Endothelial cell of umbilical vein (primary cell): ENCODE measurements at regions not wholly inside any gene's neighbourhood (a gene's known extent, or its start where the extent isn't known, plus 50 kb on each side); places are given as distances from the start of the nearest gene placed in this dataset.

Experiments used
- BruUV-seq: library from RNA; stranded (reverse); fragments of 400-500 nt; replicated peaks from 2 replicates; lab custom pipeline; 2021; lab: Mats Ljungman, UMichigan
- CTCF ChIA-PET: fragments of 300-600, 350-600 bp; sonication (Branson Sonifier 250); formaldehyde crosslinking; loops from one replicate; lab custom pipeline; 2021; ENCODE audit warnings: antibody characterized with exemption, inconsistent platforms; lab: Charles Lee
- POLR2A ChIA-PET: fragments of 300-600, 350-600 bp; sonication (Branson Sonifier 250); formaldehyde crosslinking; loops from one replicate; lab custom pipeline; 2021; ENCODE audit warnings: antibody characterized with exemption, inconsistent platforms; lab: Charles Lee
- DNase-seq: peaks from one replicate; pipeline ENCODE4 v3.0.0-alpha.2; 2011; ENCODE audit warnings: low read depth, low spot score
- FAIRE-seq: peaks from 2 replicates; lab custom pipeline; 2011; peaks lifted over from hg19 to GRCh38; lab: Jason Lieb, UNC
- H2AFZ ChIP-seq: 2 replicates; pipeline ENCODE4 v1.6.0; 2012; ENCODE audit warnings: low read depth, low read length, control low read depth, inconsistent platforms
- H3K27ac ChIP-seq: 2 replicates; pipeline ENCODE4 v1.5.1; 2011; ENCODE audit warnings: low read depth, mild to moderate bottlenecking, control low read depth, low read length, moderate library complexity; ENCODE audit not compliant: insufficient read depth
- H3K27me3 ChIP-seq, 2 experiments: 2 replicates each; pipeline versions ENCODE4 v1.6.0 to v1.6.1; 2011; ENCODE audit warnings: low read length in 2 of 2, mixed read lengths in 1 of 2; ENCODE audit not compliant: control insufficient read depth in 2 of 2, insufficient read depth in 2 of 2
- H3K36me3 ChIP-seq, 2 experiments: 2 replicates in 1 of 2; 3 replicates in 1 of 2; pipeline ENCODE4 v1.5.1; 2011; ENCODE audit warnings: low read length in 2 of 2, mild to moderate bottlenecking in 1 of 2, moderate library complexity in 1 of 2; ENCODE audit not compliant: control insufficient read depth in 2 of 2, insufficient read depth in 2 of 2; ENCODE audit errors: extremely low read depth in 1 of 2
- H3K4me1 ChIP-seq: 3 replicates; pipeline ENCODE4 v1.5.1; 2011; ENCODE audit warnings: mild to moderate bottlenecking, low read length; ENCODE audit not compliant: control insufficient read depth, insufficient read depth; ENCODE audit errors: extremely low read depth
- H3K4me2 ChIP-seq: 2 replicates; pipeline ENCODE4 v1.6.1; 2011; ENCODE audit warnings: low read length, control low read depth, mixed read lengths; ENCODE audit not compliant: insufficient read depth
- H3K4me3 ChIP-seq, 3 experiments: fragments of 200-600 bp in 1 of 3; sonication (generic), shearing (Covaris generic) in 1 of 3; replicated peaks in 1 of 3; 2 replicates each; pipeline ENCODE4 v1.5.1; 2011 to 2016; ENCODE audit warnings: control low read depth in 3 of 3, low read length in 3 of 3, mild to moderate bottlenecking in 2 of 3, inconsistent platforms in 1 of 3, low read depth in 1 of 3, moderate library complexity in 1 of 3; ENCODE audit not compliant: insufficient read depth in 1 of 3
- H3K79me2 ChIP-seq: 2 replicates; pipeline ENCODE4 v1.6.0; 2012; ENCODE audit warnings: low read length, inconsistent platforms; ENCODE audit not compliant: control insufficient read depth, insufficient read depth
- H3K9ac ChIP-seq: replicated peaks from 2 replicates; pipeline ENCODE3; 2011; ENCODE audit warnings: low read length, control low read depth; ENCODE audit not compliant: insufficient read depth; ENCODE audit errors: extremely low read depth
- H3K9me1 ChIP-seq: replicated peaks from 3 replicates; pipeline ENCODE4 v1.6.0; 2011; ENCODE audit warnings: mild to moderate bottlenecking, low read length; ENCODE audit not compliant: control insufficient read depth, insufficient read depth; ENCODE audit errors: extremely low read depth
- H3K9me3 ChIP-seq: replicated peaks from 2 replicates; pipeline ENCODE4 v1.5.1; 2012; ENCODE audit warnings: low read length, inconsistent platforms; ENCODE audit not compliant: control insufficient read depth, insufficient read depth
- H4K20me1 ChIP-seq: replicated peaks from 2 replicates; pipeline ENCODE3; 2011; ENCODE audit warnings: mild to moderate bottlenecking, low read length; ENCODE audit not compliant: control insufficient read depth, insufficient read depth; ENCODE audit errors: extremely low read depth
- CTCF ChIP-seq, 2 donors: IDR thresholded peaks; 1 replicate in 1 of 2; 2 replicates in 1 of 2; pipeline ENCODE4 v1.5.1; 2011; ENCODE audit warnings: low read length in 2 of 2, mild to moderate bottlenecking in 2 of 2, moderate library complexity in 2 of 2, control low read depth in 1 of 2, inconsistent platforms in 1 of 2, low read depth in 1 of 2; ENCODE audit not compliant: insufficient read depth in 1 of 2; ENCODE audit errors: extremely low read depth in 1 of 2
- EZH2 ChIP-seq: IDR thresholded peaks from 2 replicates; pipeline ENCODE4 v1.6.1; 2012; ENCODE audit warnings: borderline replicate concordance, low read depth, mild to moderate bottlenecking, moderate library complexity, low read length, inconsistent platforms; ENCODE audit not compliant: severe bottlenecking
- FOS ChIP-seq: IDR thresholded peaks from 2 replicates; pipeline ENCODE4 v1.6.1; 2011; ENCODE audit warnings: mild to moderate bottlenecking, low read length, moderate library complexity, borderline replicate concordance; ENCODE audit not compliant: insufficient read depth
- GATA2 ChIP-seq: IDR thresholded peaks from 2 replicates; pipeline ENCODE4 v1.7.0; 2011; ENCODE audit warnings: low read depth, mild to moderate bottlenecking, moderate library complexity, mixed read lengths, low read length; ENCODE audit not compliant: insufficient read length, insufficient read depth
- JUN ChIP-seq: IDR thresholded peaks from 2 replicates; pipeline ENCODE4 v1.6.1; 2011; ENCODE audit warnings: borderline replicate concordance, low read depth; ENCODE audit not compliant: insufficient read length, insufficient read depth
- MYC ChIP-seq: IDR thresholded peaks from one replicate; pipeline ENCODE4 v1.6.1; 2011; ENCODE audit warnings: mild to moderate bottlenecking, low read depth, low read length
- POLR2A ChIP-seq: IDR thresholded peaks from 2 replicates; pipeline ENCODE4 v1.6.1; 2012; ENCODE audit warnings: low read depth, mild to moderate bottlenecking, control low read depth, low read length
- POLR2AphosphoS5 ChIP-seq: IDR thresholded peaks from 2 replicates; pipeline ENCODE4 v1.6.1; 2012; ENCODE audit warnings: low read depth, mild to moderate bottlenecking, control low read depth, low read length, moderate library complexity; ENCODE audit not compliant: insufficient read depth
- dilution Hi-C: fragments of 300-500 bp; cut with MboI; formaldehyde crosslinking; loops from one replicate; pipeline ENCODE4 v1.15.0; 2019; ENCODE audit warnings: low sequenced_read_pairs; ENCODE audit not compliant: extremely low pct_ligation_motif_present
- intact Hi-C: fragments of 100-400 bp; cut with micrococcal nuclease; formaldehyde crosslinking; loops from one replicate; pipeline ENCODE4 v1.10.0; 2022
- TF ChIP-seq, protein P1 (sequence below): IDR thresholded peaks from 2 replicates; pipeline ENCODE4 v1.6.1; 2011; ENCODE audit not compliant: insufficient read depth, insufficient read length

- Histone ChIP-seq H3K27me3 (no peaks in the 10 kb centered on the region), H3K9me1 (no peaks in the 10 kb centered on the region), H3K79me2 (no peaks in the 10 kb centered on the region), H3K4me3 (no peak overlapping the region), H3K9ac (no peak overlapping the region), H3K4me1 (no peaks in the 10 kb centered on the region), H3K9me3 (no peaks in the 10 kb centered on the region), H3K36me3 (no peaks in the 10 kb centered on the region), H3K4me2 (no peak overlapping the region), H3K27ac (no peak overlapping the region), H2AFZ (no peak overlapping the region), H4K20me1 (no peaks in the 10 kb centered on the region)
- intact Hi-C loops (no loop called here), dilution Hi-C loops (no loop called here)
- CTCF ChIA-PET = no interaction called here
- TF ChIP-seq FOS (no peak), CTCF (IDR thresholded peaks at IDR 0.05; ENCODE audit: extremely low read depth in 1 of 2, insufficient read depth in 1 of 2, low read depth in 1 of 2, low read length in 2 of 2) (no peak), POLR2AphosphoS5 (no peak), GATA2 (no peak), EZH2 (no peak), POLR2A (no peak), JUN (no peak), MYC (no peak)
- TF ChIP-seq, protein P1, sequence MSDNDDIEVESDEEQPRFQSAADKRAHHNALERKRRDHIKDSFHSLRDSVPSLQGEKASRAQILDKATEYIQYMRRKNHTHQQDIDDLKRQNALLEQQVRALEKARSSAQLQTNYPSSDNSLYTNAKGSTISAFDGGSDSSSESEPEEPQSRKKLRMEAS = no peak
- DNase-seq (no peak), FAIRE-seq (no peak)
- no TSS peak for BruUV-seq
- POLR2A ChIA-PET = no interaction called here
Measured at GRCh38 chr1:187516874-187517273, 688.1 kb downstream of the PLA2G4A start.
